ENCODE measurements at regions not wholly inside any gene's neighbourhood (a gene's known extent, or its start where the extent isn't known, plus 50 kb on each side); places are given as distances from the start of the nearest gene placed in this dataset.

DNA sequence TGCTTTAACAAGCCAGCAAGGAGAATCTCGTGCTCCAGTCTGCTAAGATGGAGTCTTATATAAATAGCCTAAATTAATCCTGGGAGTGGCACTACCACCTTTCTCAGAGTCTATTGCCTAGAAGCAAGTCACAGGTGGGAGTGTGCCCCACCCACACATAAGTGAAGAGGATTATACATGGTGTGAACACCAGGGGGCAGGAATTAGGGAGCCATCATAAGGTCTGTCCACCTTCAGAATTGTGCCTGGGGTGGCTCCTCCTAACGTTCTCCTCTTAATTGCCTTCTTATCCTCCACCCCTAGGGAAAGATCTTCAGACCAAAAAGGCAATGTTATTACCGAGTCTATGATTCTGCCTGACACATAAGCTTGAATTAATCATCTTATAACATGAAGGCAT is 276.8 kb upstream of the SESN3 start:
- DNase-seq = peak; percentile 1
- in situ Hi-C loops (cut with HindIII; ENCODE audit: low pct_ligation_motif_present, low pct_unique_long_range_greater_than_20kb, low sequenced_read_pairs) = no loop called here

DNA sequence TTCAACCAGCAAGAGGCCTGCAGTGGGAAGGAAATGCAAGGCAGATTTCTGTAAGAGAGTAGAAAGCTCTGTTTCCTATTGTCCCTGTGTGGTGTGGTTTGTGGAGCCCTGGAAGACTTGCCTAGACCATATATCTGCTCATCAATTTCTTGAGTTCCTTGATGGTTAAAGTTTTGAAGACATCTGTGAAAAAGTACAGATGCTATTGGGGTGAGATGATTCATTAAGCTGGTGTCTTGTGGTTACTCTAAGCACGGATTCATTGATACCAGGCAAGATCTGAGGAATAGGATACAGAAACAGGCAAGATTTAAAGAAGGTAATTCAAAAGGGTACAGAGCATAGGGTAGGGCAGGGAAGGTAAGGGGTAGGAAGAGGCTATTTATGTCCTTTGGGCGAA is 275.8 kb upstream of the SESN3 start:
- in situ Hi-C loops (cut with HindIII; ENCODE audit: low pct_ligation_motif_present, low pct_unique_long_range_greater_than_20kb, low sequenced_read_pairs) = no loop called here
- DNase-seq = no peak

DNA sequence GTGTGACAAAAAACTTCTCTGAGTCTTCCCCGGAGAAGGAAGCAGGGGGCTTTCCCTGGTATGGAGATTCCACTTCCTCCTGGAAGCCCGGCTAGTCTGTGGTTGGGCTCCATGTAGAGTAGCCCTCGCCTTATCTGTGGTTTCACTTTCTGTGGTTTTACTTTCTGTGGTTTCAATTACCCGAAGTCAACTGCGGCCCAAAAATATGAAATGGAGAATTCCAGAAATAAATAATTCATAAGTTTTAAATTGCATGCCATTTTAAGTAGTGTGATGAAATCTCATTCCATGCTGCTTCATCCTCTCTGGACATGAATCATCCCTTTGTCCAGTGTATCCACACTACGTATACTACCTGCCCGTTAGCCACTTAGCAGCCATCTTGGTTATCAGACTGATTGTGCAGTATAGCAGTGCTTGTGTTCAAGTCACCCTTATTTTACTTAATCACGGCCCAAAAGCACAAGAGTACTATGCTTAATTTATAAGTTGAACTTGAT is 275.0 kb upstream of the SESN3 start:
- DNase-seq = no peak
- in situ Hi-C loops (cut with HindIII; ENCODE audit: low pct_ligation_motif_present, low pct_unique_long_range_greater_than_20kb, low sequenced_read_pairs) = no loop called here

DNA sequence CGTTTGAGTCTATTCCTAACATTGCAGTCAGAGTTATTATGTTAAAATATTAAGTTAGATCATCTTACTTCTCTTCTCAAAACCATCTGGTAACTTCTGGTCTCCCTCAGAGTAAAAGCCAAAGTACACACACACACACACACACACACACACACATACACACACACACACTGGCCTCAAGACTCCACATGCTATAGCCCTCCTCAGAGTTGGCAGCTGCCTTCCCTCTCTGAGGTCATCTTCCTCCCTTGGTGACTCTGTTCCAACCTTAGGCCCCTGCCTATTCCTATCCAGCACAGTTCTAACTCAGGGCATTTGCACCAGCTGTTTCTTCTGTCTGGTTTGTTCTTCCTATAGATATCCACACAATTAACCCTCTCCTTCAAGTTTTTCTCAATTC is 272.0 kb upstream of the SESN3 start:
- no peak for DNase-seq

DNA sequence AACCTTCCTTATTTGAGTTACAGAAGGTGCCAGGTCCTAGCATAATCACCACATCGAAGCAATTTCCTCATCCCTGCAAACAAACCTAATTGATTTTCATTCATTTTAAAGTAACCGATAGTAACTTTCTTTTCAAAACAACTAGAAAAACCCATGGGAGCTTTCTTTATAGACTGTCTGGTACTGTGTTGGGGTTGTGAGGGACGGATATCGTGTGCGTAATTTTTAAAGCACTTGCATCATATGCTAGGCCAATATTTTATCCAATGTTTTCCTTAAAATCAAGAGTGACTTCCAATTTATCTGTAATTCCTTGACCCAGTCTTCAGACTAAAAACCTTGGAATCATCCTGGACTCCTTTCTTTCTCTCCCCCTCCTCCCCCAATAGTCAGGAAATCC is 271.5 kb upstream of the SESN3 start:
- in situ Hi-C loops (cut with HindIII; ENCODE audit: low pct_ligation_motif_present, low pct_unique_long_range_greater_than_20kb, low sequenced_read_pairs) = no loop called here
- DNase-seq = no peak

More for the DNA sequence above, 272.0 kb upstream of the SESN3 start:
- in situ Hi-C loops (cut with HindIII; ENCODE audit: low pct_ligation_motif_present, low pct_unique_long_range_greater_than_20kb, low sequenced_read_pairs) = no loop called here

DNA sequence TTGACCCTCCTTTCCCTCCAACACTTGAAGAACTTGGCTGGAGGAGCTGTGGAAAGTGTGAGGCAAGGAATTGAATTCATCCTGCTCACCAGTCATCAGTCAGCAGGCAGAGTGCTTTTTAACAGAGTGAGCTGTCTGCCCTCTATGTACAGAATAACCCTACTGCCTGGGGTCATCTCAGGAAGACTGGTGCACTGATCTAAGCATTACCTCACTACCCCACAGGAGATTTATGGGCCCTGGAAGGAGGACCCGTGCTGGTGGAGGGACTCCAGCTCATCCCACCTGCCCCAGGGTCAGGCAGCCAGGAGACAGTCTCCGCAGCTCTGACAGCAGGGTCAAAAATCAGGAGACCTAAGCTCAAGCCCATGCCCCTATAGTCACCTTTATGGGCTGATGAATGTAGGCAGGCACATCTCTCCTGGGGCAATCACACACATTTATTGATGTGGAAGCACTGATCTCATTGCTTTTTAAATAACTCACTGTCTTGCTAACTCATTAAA is 270.8 kb upstream of the SESN3 start:
- in situ Hi-C loops (cut with HindIII; ENCODE audit: low pct_ligation_motif_present, low pct_unique_long_range_greater_than_20kb, low sequenced_read_pairs) = no loop called here

DNA sequence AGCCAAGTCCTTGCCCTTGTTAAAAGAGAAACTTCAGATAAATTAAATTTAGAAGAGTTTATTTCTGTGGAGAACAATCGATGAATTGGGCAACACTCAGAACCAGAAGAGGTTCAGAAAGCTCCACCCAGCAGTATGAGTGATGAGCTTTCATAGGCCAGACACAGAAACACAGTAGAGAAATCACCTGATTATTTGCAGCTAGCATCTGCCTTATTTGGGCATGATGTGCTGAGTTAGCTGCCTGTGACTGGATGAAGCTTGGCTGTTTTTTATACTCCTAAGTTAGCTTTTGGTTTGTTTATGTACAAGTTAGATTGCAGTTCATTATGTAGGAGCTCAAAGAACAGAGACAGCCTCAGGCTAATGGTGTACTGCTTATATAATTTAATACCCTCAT is 269.5 kb upstream of the SESN3 start:
- no peak for DNase-seq
- in situ Hi-C loops (cut with HindIII; ENCODE audit: low pct_ligation_motif_present, low pct_unique_long_range_greater_than_20kb, low sequenced_read_pairs) = no loop called here

More for the DNA sequence above, 270.8 kb upstream of the SESN3 start:
- DNase-seq = no peak

DNA sequence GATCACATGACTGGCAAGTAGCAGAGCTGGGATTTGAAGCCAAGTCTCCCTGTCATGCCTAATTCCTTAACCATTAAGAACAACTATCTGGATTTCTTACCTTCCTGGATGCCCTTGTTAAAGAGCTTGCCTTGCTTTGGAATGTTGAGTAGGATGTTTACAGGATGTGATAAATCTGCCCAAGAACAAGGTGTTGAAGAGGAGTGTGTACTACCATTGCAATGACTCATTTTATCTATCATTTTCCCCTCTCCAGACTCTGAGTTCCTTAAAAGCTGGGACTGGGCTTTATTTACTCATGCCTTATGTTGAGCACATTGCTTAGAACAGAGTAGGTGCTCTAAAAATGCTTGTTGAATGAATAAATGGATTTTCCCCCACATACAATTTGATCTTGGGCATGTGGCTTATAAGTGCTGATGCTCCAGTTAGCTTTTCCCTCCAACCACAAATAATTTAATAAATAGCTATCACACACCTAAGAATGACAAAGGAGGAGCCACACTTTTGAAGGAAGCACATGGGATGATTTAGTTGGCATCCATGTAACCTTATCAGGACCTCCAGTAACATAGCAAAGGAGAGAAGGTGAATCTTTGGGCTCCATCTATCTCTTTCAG is 268.6 kb upstream of the SESN3 start:
- in situ Hi-C loops (cut with HindIII; ENCODE audit: low pct_ligation_motif_present, low pct_unique_long_range_greater_than_20kb, low sequenced_read_pairs) = no loop called here
- DNase-seq = no peak

DNA sequence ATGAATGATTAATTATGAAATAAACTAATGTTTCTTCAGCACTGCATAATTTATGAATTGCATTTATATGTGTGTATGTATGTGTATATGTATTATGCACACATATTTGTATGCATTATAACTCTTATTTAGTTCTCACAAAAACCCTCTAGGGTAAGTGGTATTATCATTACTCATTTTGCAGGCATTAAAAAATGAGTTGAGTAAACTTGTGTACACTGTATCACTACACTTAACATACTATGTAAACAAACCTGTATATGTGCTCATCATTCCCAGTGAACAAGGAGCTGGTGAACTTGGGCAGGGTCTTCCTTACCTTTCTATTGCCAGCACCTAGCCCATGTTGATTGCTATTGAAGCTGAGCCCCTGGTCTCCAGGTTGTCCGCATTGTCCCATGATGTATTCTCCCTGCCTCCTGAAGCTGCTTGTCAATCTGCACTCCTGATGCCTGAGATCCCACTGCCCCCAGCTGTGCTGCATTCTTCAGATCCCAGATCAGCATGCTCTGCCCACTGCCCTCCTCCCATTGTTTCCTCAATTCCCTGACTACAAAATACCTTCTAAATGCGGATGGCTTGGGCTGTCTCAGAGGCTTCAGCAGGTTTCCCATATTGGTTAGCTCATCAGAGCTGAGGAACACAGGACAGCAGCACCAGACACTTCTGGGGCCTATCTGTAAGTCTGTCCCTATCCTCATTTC is 267.9 kb upstream of the SESN3 start:
- no peak for DNase-seq
- in situ Hi-C loops (cut with HindIII; ENCODE audit: low pct_ligation_motif_present, low pct_unique_long_range_greater_than_20kb, low sequenced_read_pairs) = no loop called here

DNA sequence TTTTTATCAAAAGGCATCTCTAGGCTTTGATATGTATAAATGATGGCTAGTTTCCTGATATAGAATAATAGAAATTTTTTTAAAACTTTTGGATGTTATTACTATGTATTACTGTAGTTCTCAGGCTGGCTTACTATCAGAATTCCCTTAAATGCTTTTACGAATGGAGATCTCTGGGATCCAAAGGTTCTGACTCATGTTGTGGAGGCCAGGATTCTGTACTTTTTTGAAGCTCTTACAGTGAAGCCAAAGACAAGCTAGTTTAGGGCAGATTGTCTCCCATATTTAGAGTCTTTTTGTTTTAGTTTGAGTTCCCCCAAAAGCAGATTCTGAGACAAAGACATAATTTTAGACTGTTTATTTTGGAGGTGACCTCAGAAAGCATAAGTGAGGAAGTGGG is 265.9 kb upstream of the SESN3 start:
- in situ Hi-C loops (cut with HindIII; ENCODE audit: low pct_ligation_motif_present, low pct_unique_long_range_greater_than_20kb, low sequenced_read_pairs) = no loop called here
- DNase-seq = no peak

DNA sequence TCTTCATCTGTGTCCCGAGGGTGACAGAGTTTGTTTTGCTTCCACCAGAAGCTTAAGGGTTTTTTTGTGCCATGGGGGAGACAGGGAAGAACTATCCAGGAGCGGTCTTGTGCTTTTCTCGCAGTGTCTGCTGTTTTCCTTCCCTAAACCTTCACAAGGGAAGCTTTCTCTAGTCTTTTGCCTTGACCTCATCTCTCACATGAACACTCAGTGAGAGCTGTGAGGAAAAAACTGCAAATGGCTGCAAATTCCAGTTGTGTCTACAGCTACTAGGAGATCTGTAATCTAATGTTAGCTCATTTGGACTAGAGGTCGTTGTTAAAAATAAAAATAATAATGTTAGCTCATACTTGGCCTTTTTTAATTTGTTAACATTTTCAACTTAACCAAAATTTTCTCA is 264.7 kb upstream of the SESN3 start:
- in situ Hi-C loops (cut with HindIII; ENCODE audit: low pct_ligation_motif_present, low pct_unique_long_range_greater_than_20kb, low sequenced_read_pairs) = no loop called here
- DNase-seq = no peak

DNA sequence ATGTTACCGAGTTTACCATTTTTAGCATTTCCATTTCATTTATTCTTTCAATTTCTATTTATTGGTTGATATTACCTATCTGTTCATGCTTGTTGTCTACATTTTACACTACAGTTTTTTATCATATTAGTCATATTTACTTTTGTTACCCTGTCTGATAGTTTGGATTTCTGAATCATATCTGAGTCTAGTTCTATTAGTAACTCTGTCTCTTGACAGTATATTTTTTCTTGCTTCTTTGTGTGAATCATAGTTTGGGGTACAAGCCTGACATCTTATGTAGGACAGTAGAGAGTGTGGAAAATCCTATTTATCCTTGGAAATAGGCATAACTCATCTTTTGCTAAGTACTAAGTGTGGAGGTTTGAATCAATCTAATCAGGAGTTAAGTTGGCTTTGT is 263.9 kb upstream of the SESN3 start:
- no peak for DNase-seq
- in situ Hi-C loops (cut with HindIII; ENCODE audit: low pct_ligation_motif_present, low pct_unique_long_range_greater_than_20kb, low sequenced_read_pairs) = no loop called here

DNA sequence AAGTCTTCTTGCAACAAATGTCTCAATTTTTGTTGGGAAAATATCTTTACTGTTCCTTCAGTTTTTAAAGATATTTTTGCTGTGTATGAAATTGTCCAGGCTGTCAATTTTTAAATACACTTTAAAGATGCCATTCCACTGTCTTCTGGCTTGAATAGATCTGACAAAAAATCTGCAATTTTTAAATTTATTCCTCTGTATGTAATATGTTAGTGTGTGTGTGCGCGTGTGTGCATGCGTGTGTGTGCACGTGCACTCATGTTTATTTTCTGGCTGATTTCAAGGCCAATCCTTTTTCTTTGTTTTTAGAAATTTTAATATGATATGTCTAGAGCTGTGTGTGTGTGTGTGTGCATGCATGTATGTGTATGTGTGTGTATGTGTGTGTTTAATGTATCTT is 263.2 kb upstream of the SESN3 start:
- in situ Hi-C loops (cut with HindIII; ENCODE audit: low pct_ligation_motif_present, low pct_unique_long_range_greater_than_20kb, low sequenced_read_pairs) = no loop called here
- no peak for DNase-seq

DNA sequence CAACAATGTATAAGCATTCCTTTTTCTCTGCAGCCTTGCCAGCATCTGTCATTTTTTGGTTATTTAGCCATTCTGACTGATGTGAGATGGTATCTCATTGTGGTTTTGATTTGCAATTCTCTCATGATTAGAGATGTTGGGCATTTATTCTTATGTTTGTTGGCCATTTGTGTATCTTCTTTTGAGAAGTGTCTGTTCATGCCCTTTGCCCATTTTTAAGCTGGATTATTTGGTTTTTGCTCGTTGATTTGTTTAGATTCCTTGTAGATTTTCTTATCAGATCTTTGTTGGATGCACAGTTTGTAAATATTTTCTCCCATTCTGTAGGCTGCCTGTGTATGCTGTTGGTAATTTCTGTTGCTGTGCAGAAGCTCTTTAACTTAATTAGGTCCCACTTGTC is 259.6 kb upstream of the SESN3 start:
- in situ Hi-C loops (cut with HindIII; ENCODE audit: low pct_ligation_motif_present, low pct_unique_long_range_greater_than_20kb, low sequenced_read_pairs) = no loop called here
- DNase-seq = no peak

DNA sequence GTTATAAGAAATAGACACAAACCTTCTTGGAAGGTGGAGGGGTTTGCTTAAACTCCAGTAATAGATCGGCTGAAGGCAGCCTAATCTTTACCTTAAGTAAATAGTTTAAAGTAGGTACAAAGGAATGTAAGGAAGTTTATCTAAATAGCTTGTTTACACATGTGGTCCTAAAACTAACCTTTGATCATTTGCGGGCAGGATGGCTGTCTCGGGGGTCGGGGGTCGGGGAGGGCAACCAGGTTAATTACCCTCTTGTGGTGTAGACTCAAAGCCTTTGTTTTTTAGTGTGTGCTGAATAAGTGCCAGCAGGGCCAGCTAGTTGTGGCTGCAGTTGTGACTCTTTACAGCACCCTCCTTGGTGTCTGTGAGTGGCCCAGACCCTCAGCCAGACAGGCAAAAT is 256.9 kb upstream of the SESN3 start:
- no peak for DNase-seq
- in situ Hi-C loops (cut with HindIII; ENCODE audit: low pct_ligation_motif_present, low pct_unique_long_range_greater_than_20kb, low sequenced_read_pairs) = no loop called here

DNA sequence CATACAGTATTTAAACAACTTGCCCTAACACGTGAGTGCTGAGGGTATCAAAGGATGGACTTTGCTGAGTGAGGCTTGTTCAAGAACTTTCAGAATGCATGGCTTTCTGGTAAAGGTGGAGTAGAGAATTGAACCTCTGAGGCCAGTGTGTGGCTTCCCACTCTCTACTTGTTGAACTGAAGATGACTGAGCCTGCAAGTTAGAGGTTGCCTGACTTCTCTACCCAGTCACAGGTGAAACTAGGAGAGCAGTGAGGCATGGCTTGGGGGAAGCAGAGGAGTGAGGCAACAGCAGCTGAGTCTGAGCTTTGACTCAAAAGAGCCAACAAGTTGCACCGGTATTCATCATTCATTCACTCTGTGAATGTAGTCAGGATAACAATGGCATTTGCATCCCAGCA is 256.4 kb upstream of the SESN3 start:
- DNase-seq = no peak
- in situ Hi-C loops (cut with HindIII; ENCODE audit: low pct_ligation_motif_present, low pct_unique_long_range_greater_than_20kb, low sequenced_read_pairs) = no loop called here

DNA sequence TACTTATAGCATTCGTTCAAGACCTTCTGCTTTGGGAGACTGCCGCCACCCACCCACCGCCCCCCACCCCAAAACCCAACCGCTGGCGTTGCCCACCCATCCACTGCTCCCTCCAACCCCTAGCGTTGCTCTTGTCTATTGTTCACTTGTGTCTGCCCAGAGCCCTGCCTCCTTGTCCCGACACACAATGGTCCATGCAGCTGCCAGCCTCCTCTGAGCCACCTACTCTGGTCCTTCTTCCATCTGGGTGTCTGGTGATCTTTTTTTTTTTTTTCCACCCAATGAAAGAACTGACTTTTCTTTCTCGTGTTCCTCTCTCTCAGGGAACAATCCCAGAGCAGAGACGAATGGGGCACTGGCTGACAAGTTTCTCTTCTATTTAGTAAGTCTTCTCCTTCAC is 256.0 kb upstream of the SESN3 start:
- in situ Hi-C loops (cut with HindIII; ENCODE audit: low pct_ligation_motif_present, low pct_unique_long_range_greater_than_20kb, low sequenced_read_pairs) = no loop called here
- DNase-seq = no peak

DNA sequence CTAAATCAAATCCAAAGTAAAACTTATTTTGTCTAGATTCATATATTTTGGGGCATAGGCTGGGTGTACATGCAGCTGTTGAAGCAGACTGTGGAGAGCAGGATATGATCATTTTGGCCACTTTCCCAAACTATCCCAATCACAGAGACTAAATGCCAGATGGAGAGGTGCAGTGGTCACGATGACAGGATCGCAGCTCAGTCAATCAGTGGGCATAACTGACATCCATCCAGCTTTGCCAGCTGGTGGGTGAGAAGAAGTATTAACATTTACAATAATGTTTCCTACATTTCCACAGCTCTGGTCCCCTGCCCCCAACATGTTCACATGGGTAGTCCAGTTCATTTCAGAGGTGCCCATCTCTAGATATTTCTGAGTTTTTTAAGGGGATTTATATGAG is 255.5 kb upstream of the SESN3 start:
- no peak for DNase-seq
- in situ Hi-C loops (cut with HindIII; ENCODE audit: low pct_ligation_motif_present, low pct_unique_long_range_greater_than_20kb, low sequenced_read_pairs) = no loop called here

DNA sequence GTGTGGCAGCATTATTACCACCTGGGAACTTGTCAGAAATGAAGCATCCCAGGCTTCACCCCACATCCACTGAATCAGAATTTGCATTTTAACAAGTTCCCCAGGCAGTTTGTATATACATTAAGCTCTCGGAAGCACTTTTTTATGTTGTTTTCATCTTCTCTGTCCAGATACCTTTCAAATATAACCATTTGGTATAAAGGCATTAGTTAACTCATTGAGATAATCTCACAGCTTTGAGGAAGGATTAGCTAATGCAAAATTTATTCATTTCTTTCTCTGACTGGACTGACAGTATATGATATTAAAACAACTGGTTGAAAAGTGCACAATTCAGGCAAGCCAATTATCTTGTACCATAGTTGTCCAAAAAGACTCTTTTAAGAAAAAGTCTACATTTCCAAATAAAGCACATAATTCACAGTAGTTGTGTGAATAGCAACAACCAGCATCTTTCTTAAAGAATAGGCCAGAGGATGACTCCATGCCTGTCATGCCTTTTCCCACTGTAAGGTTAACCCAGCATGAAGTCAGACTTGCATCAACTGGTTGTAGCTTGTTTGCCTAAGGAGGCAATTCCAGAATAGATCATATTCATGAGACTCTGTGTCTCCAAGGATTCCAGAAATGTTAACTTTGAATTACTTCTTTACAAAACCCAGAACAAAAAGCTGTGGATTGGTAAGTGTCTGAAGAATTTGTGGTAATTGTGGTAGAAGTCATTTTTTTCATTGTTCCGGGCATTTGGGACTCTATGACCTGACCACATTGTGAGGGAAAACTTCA is 254.3 kb upstream of the SESN3 start:
- in situ Hi-C loops (cut with HindIII; ENCODE audit: low pct_ligation_motif_present, low pct_unique_long_range_greater_than_20kb, low sequenced_read_pairs) = no loop called here
- DNase-seq = no peak

All from ACHN (cell line).